IMR-90 (cell line): ENCODE measurements at regions not wholly inside any gene's neighbourhood (a gene's known extent, or its start where the extent isn't known, plus 50 kb on each side); places are given as distances from the start of the nearest gene placed in this dataset.

Experiments used
- ATAC-seq: fragments of 200-7000 bp; cut with Tn5 transposase; 2 replicates; pipeline ENCODE4 v1.9.1; 2020; ENCODE audit warnings: low read depth, mild to moderate bottlenecking, moderate library complexity
- BruUV-seq: library from RNA; stranded (reverse); fragments of 400-500 nt; replicated peaks from 2 replicates; lab custom pipeline; 2021; lab: Mats Ljungman, UMichigan
- CTCF ChIA-PET: fragments of 300-600 bp; formaldehyde crosslinking; extraction: SDS; loops from one replicate; lab custom pipeline; 2021; ENCODE audit warnings: antibody characterized with exemption; lab: Yijun Ruan, JAX
- POLR2A ChIA-PET: fragments of 300-600 bp; sonication (Branson Sonifier 250); formaldehyde crosslinking; loops from one replicate; lab custom pipeline; 2022; ENCODE audit warnings: antibody characterized with exemption; ENCODE audit not compliant: unreplicated experiment; lab: Charles Lee
- DNase-seq: peaks from one replicate; pipeline ENCODE4 v3.0.0; 2013
- H2AFZ ChIP-seq: replicated peaks from 2 replicates; pipeline ENCODE3; 2013; ENCODE audit warnings: low read length, mild to moderate bottlenecking; ENCODE audit not compliant: poor library complexity
- H2AK5ac ChIP-seq: 2 replicates; pipeline ENCODE4 v1.6.1; 2013; ENCODE audit warnings: low read depth, low read length, inconsistent platforms
- H2AK9ac ChIP-seq: replicated peaks from 2 replicates; pipeline ENCODE3; 2013; ENCODE audit warnings: mild to moderate bottlenecking, low read depth, low read length, moderate library complexity; ENCODE audit not compliant: poor library complexity
- H2BK120ac ChIP-seq: 2 replicates; pipeline ENCODE4 v1.6.1; 2013; ENCODE audit warnings: low read depth, low read length, inconsistent platforms
- H2BK15ac ChIP-seq: 3 replicates; pipeline ENCODE4 v1.6.1; 2013; ENCODE audit warnings: low read depth, low read length, inconsistent platforms
- H2BK20ac ChIP-seq: 2 replicates; pipeline ENCODE4 v1.6.1; 2013; ENCODE audit warnings: low read depth, mild to moderate bottlenecking, inconsistent platforms, low read length, moderate library complexity
- H2BK5ac ChIP-seq: 2 replicates; pipeline ENCODE4 v1.6.1; 2013; ENCODE audit warnings: mild to moderate bottlenecking, low read depth, low read length, inconsistent platforms; ENCODE audit not compliant: poor library complexity, severe bottlenecking
- H3K14ac ChIP-seq: replicated peaks from 2 replicates; pipeline ENCODE4 v1.6.1; 2013; ENCODE audit warnings: low read depth, low read length, inconsistent platforms
- H3K18ac ChIP-seq: 2 replicates; pipeline ENCODE4 v1.6.1; 2013; ENCODE audit warnings: low read depth, low read length, control low read depth
- H3K23ac ChIP-seq: 2 replicates; pipeline ENCODE4 v1.6.1; 2013; ENCODE audit warnings: low read depth, low read length, inconsistent platforms
- H3K27ac ChIP-seq: 2 replicates; pipeline ENCODE4 v1.5.1; 2013; ENCODE audit warnings: mild to moderate bottlenecking, control low read depth, low read length; ENCODE audit not compliant: insufficient read depth
- H3K27me3 ChIP-seq: 2 replicates; pipeline ENCODE4 v1.6.1; 2013; ENCODE audit warnings: low read length; ENCODE audit not compliant: control insufficient read depth, insufficient read depth
- H3K36me3 ChIP-seq: 2 replicates; pipeline ENCODE4 v1.6.1; 2013; ENCODE audit warnings: low read length, mixed read lengths; ENCODE audit not compliant: control insufficient read depth, insufficient read depth
- H3K4ac ChIP-seq: 2 replicates; pipeline ENCODE4 v1.6.1; 2013; ENCODE audit warnings: low read depth, low read length, inconsistent platforms
- H3K4me1 ChIP-seq: 2 replicates; pipeline ENCODE4 v1.6.1; 2013; ENCODE audit warnings: low read length, mixed read lengths; ENCODE audit not compliant: control insufficient read depth, insufficient read depth
- H3K4me2 ChIP-seq: 2 replicates; pipeline ENCODE4 v1.6.1; 2013; ENCODE audit warnings: low read depth, mild to moderate bottlenecking, control low read depth, low read length, moderate library complexity
- H3K4me3 ChIP-seq: 2 replicates; pipeline ENCODE4 v1.5.1; 2013; ENCODE audit warnings: low read depth, mild to moderate bottlenecking, control low read depth, low read length, moderate library complexity; ENCODE audit not compliant: insufficient read depth
- H3K56ac ChIP-seq: 2 replicates; pipeline ENCODE4 v1.6.1; 2013; ENCODE audit warnings: low read length, inconsistent platforms; ENCODE audit not compliant: insufficient read depth; ENCODE audit errors: extremely low read depth
- H3K79me1 ChIP-seq, 2 experiments: 2 replicates each; pipeline ENCODE4 v1.6.1; 2013; ENCODE audit warnings: low read length in 2 of 2, inconsistent platforms in 1 of 2, low read depth in 1 of 2
- H3K9ac ChIP-seq: 2 replicates; pipeline ENCODE4 v1.6.1; 2013; ENCODE audit warnings: low read depth, low read length, control low read depth
- H3K9me1 ChIP-seq: 2 replicates; pipeline ENCODE4 v1.6.1; 2013; ENCODE audit warnings: low read length, inconsistent platforms; ENCODE audit not compliant: insufficient read depth
- H3K9me3 ChIP-seq: 2 replicates; pipeline ENCODE4 v1.6.1; 2013; ENCODE audit warnings: low read length; ENCODE audit not compliant: control insufficient read depth, insufficient read depth
- H4K20me1 ChIP-seq: 2 replicates; pipeline ENCODE4 v1.6.1; 2013; ENCODE audit warnings: low read length, inconsistent platforms; ENCODE audit not compliant: insufficient read depth
- H4K5ac ChIP-seq: 2 replicates; pipeline ENCODE4 v1.6.1; 2013; ENCODE audit warnings: mild to moderate bottlenecking, low read depth, low read length, control low read depth
- H4K8ac ChIP-seq, 2 experiments: 2 replicates each; pipeline ENCODE4 v1.6.1; 2013; ENCODE audit warnings: low read depth in 2 of 2, low read length in 2 of 2, control low read depth in 1 of 2, inconsistent platforms in 1 of 2
- H4K91ac ChIP-seq: 2 replicates; pipeline ENCODE4 v1.6.1; 2013; ENCODE audit warnings: low read depth, low read length, inconsistent platforms; ENCODE audit not compliant: insufficient read depth
- BHLHE40 ChIP-seq: fragments of 150-350 bp; IDR thresholded peaks from 2 replicates; pipeline ENCODE4 v1.6.1; 2016; ENCODE audit warnings: mild to moderate bottlenecking, low read depth, low read length
- CEBPB ChIP-seq: IDR thresholded peaks from 2 replicates; pipeline ENCODE4 v1.6.1; 2012; ENCODE audit warnings: low read depth, low read length, improper control_type of control experiment
- CHD1 ChIP-seq: IDR thresholded peaks from 2 replicates; pipeline ENCODE4 v1.6.1; 2012; ENCODE audit warnings: low read depth, low read length, improper control_type of control experiment
- ELK1 ChIP-seq: fragments of 150-350 bp; IDR thresholded peaks from 2 replicates; pipeline ENCODE4 v1.6.1; 2016; ENCODE audit warnings: low read depth, mild to moderate bottlenecking, low read length, moderate library complexity, borderline replicate concordance
- FOS ChIP-seq: fragments of 150-350 bp; IDR thresholded peaks from 2 replicates; pipeline ENCODE4 v1.6.1; 2016; ENCODE audit warnings: low read depth, low read length
- MAFK ChIP-seq: IDR thresholded peaks from 2 replicates; pipeline ENCODE4 v1.6.1; 2012; ENCODE audit warnings: low read depth, low read length, improper control_type of control experiment
- MAZ ChIP-seq: IDR thresholded peaks from 2 replicates; pipeline ENCODE4 v1.6.1; 2012; ENCODE audit warnings: low read depth, mild to moderate bottlenecking, low read length, improper control_type of control experiment, moderate library complexity, borderline replicate concordance
- MXI1 ChIP-seq: IDR thresholded peaks from 2 replicates; pipeline ENCODE4 v1.6.1; 2012; ENCODE audit warnings: low read depth, mild to moderate bottlenecking, low read length, moderate library complexity, borderline replicate concordance
- NFE2L2 ChIP-seq: fragments of 150-350 bp; IDR thresholded peaks from 2 replicates; pipeline ENCODE4 v1.6.1; 2016; ENCODE audit warnings: low read depth, mild to moderate bottlenecking, low read length
- POLR2A ChIP-seq: IDR thresholded peaks from 2 replicates; pipeline ENCODE4 v1.6.1; 2012; ENCODE audit warnings: mild to moderate bottlenecking, low read depth, low read length
- RAD21 ChIP-seq: IDR thresholded peaks from 2 replicates; pipeline ENCODE4 v1.6.1; 2012; ENCODE audit warnings: low read length, improper control_type of control experiment
- RCOR1 ChIP-seq: IDR thresholded peaks from 2 replicates; pipeline ENCODE4 v1.6.1; 2012; ENCODE audit warnings: mild to moderate bottlenecking, low read length, improper control_type of control experiment; ENCODE audit not compliant: insufficient replicate concordance
- RFX5 ChIP-seq: IDR thresholded peaks from 2 replicates; pipeline ENCODE4 v1.8.0; 2012; ENCODE audit warnings: low read depth, mild to moderate bottlenecking, low read length, moderate library complexity
- SMC3 ChIP-seq: fragments of 150-350 bp; IDR thresholded peaks from 2 replicates; pipeline ENCODE4 v1.6.1; 2016; ENCODE audit warnings: low read depth, mild to moderate bottlenecking, antibody characterized with exemption, low read length, moderate library complexity
- USF2 ChIP-seq: fragments of 150-350 bp; IDR thresholded peaks from 2 replicates; pipeline ENCODE4 v1.6.1; 2017; ENCODE audit warnings: mild to moderate bottlenecking, antibody characterized with exemption, low read length, low read depth
- WGBS, 2 experiments: methylation state at CpG; one replicate each; pipeline versions ENCODE4 v1.1.5 to v1.1.7; 2013; ENCODE audit warnings: missing lambda C conversion rate in 2 of 2; ENCODE audit not compliant: insufficient read length in 1 of 2; ENCODE audit errors: extremely low coverage in 2 of 2; 5-methylcytosine and 5-hydroxymethylcytosine counted together
- dilution Hi-C: fragments of 300-500 bp; cut with HindIII; formaldehyde crosslinking; loops from one replicate; pipeline ENCODE4 v1.14.3; 2018; ENCODE audit warnings: low sequenced_read_pairs; ENCODE audit not compliant: unreplicated experiment
- in situ Hi-C: fragments of 300-500 bp; cut with MboI; formaldehyde crosslinking; loops from 3 replicates; pipeline ENCODE4 v1.14.3; 2019; ENCODE audit warnings: low sequenced_read_pairs, inconsistent platforms, mixed read lengths
- intact Hi-C: fragments of 100-400 bp; cut with micrococcal nuclease; formaldehyde crosslinking; loops from 2 replicates; pipeline ENCODE4 v1.10.0; 2022
- TF ChIP-seq, protein P1 (sequence below): conservative IDR thresholded peaks from 2 replicates; pipeline ENCODE4 v1.5.1; 2012; ENCODE audit warnings: mild to moderate bottlenecking, low read depth, low read length, improper control_type of control experiment

DNA sequence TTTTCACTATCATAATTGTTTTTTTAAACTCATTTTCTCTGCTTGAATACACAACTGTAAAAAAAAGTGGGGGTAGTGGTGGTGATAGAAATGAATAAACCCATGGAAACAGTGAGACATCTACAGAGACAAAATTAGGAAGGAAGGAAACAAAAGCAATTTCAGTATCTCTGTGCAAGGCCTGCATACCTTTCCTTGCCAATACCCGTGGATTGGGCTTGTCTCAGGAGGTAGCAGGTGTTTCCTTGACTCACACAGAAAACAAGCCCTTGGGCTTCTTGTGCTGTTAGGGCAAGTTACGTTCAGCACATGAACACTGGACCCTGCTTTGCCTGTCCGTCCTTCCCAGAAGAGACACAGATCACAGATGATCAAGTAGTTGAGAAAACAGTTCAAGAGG lies 372.2 kb downstream of the ZSWIM6 start:
- Histone ChIP-seq H3K9me3 (no peaks in the 10 kb centered on the region), H3K4ac (no peak overlapping the region), H3K23ac (no peak overlapping the region), H2BK120ac (no peak overlapping the region), H4K91ac (no peak overlapping the region), H3K9me1 (no peaks in the 10 kb centered on the region), H3K4me1 (no peaks in the 10 kb centered on the region), H2AFZ (no peak overlapping the region), H3K9ac (no peak overlapping the region), H3K56ac (no peak overlapping the region), H3K14ac (no peak overlapping the region), H3K18ac (no peak overlapping the region), H3K36me3 (no peaks in the 10 kb centered on the region), H4K20me1 (no peaks in the 10 kb centered on the region), H3K27me3 (peaks cover 8% of the 10 kb centered on the region), H3K27ac (no peak overlapping the region), H4K8ac (no peak overlapping the region), H3K79me1 (no peaks in the 10 kb centered on the region), H2BK5ac (no peak overlapping the region), H3K4me2 (no peak overlapping the region), H2AK5ac (no peak overlapping the region), H2BK20ac (no peak overlapping the region), H2BK15ac (no peak overlapping the region), H2AK9ac (no peak overlapping the region), H4K5ac (no peak overlapping the region), H3K4me3 (no peak overlapping the region)
- in situ Hi-C loops: no loop called here
- no TSS peak for BruUV-seq
- DNase-seq: no peak
- POLR2A ChIA-PET: no interaction called here
- CTCF ChIA-PET: no interaction called here
- no peak for TF ChIP-seq MAZ
- no peak for TF ChIP-seq RAD21
- TF ChIP-seq NFE2L2: no peak
- TF ChIP-seq MAFK: no peak
- TF ChIP-seq RCOR1: no peak
- no peak for TF ChIP-seq SMC3
- no peak for TF ChIP-seq POLR2A
- no peak for TF ChIP-seq USF2
- no peak for TF ChIP-seq RFX5
- TF ChIP-seq CHD1: no peak
- TF ChIP-seq FOS: no peak
- TF ChIP-seq BHLHE40: no peak
- no peak for TF ChIP-seq CEBPB
- TF ChIP-seq MXI1: no peak
- TF ChIP-seq, protein P1, sequence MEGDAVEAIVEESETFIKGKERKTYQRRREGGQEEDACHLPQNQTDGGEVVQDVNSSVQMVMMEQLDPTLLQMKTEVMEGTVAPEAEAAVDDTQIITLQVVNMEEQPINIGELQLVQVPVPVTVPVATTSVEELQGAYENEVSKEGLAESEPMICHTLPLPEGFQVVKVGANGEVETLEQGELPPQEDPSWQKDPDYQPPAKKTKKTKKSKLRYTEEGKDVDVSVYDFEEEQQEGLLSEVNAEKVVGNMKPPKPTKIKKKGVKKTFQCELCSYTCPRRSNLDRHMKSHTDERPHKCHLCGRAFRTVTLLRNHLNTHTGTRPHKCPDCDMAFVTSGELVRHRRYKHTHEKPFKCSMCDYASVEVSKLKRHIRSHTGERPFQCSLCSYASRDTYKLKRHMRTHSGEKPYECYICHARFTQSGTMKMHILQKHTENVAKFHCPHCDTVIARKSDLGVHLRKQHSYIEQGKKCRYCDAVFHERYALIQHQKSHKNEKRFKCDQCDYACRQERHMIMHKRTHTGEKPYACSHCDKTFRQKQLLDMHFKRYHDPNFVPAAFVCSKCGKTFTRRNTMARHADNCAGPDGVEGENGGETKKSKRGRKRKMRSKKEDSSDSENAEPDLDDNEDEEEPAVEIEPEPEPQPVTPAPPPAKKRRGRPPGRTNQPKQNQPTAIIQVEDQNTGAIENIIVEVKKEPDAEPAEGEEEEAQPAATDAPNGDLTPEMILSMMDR: no peak
- no peak for TF ChIP-seq ELK1
- intact Hi-C loops: no loop called here
- dilution Hi-C loops: no loop called here
- no CpG with 5 or more reads among the region's 3 CpGs for WGBS, 2 experiments
- ATAC-seq: no peak
